ENCODE measurements at regions not wholly inside any gene's neighbourhood (a gene's known extent, or its start where the extent isn't known, plus 50 kb on each side); places are given as distances from the start of the nearest gene placed in this dataset.

DNA sequence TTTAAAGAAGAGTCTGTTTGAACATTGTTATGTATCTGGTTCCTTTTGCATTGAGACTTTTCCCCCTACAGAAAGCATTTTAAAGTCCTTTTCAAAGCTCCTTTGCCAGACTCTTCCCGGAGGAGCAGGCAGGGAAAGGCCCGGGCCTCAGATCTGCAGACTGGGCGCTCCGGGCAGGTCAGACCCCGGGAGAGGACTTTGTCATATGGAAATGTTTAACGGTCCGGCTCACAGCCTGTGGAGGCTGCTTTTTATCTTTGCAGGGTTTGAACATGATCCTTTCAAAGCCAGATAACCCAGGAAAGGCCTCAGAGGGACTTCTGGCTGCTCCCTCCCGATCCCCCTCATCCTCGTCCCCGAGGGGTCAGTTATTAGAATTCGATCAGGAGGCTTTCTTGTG, 82.1 kb upstream of the IRX2 start:
- Mint-ChIP-seq H3K4me3 (no peak overlapping the region), H3K4me1 (no peaks in the 10 kb centered on the region), H3K9me3 (peaks cover 0 to 30% (median 12%) of the 10 kb centered on the region in 7 donors), H3K36me3 (no peaks in the 10 kb centered on the region), H3K27me3 (ENCODE audit: low read depth in 3 of 3) (peaks cover 0 to 2% (median 0%) of the 10 kb centered on the region in 3 donors), H3K27ac (no peak overlapping the region)
- no peaks in the 10 kb centered on the region for H3K4me1 ChIP-seq (ENCODE audit: control insufficient read depth in 1 of 2, insufficient read depth in 2 of 2, low read length in 2 of 2)
- H3K4me2 ChIP-seq (replicated peaks; ENCODE audit: extremely low read depth, low read length, poor library complexity, severe bottlenecking), result no peak overlapping the region
- H3K9ac ChIP-seq (ENCODE audit: insufficient read depth, low read length, poor library complexity, severe bottlenecking), result no peak overlapping the region
- no peaks in the 10 kb centered on the region for H3K36me3 ChIP-seq (replicated peaks in 1 of 2; ENCODE audit: control insufficient read depth in 1 of 2, insufficient read depth in 2 of 2, low read length in 2 of 2)
- H2AFZ ChIP-seq (ENCODE audit: insufficient read depth, low read depth, low read length, poor library complexity, severe bottlenecking), result no peak overlapping the region
- no peaks in the 10 kb centered on the region for H4K20me1 ChIP-seq (ENCODE audit: insufficient read depth, low read length)
- TF ChIP-seq, protein P1, sequence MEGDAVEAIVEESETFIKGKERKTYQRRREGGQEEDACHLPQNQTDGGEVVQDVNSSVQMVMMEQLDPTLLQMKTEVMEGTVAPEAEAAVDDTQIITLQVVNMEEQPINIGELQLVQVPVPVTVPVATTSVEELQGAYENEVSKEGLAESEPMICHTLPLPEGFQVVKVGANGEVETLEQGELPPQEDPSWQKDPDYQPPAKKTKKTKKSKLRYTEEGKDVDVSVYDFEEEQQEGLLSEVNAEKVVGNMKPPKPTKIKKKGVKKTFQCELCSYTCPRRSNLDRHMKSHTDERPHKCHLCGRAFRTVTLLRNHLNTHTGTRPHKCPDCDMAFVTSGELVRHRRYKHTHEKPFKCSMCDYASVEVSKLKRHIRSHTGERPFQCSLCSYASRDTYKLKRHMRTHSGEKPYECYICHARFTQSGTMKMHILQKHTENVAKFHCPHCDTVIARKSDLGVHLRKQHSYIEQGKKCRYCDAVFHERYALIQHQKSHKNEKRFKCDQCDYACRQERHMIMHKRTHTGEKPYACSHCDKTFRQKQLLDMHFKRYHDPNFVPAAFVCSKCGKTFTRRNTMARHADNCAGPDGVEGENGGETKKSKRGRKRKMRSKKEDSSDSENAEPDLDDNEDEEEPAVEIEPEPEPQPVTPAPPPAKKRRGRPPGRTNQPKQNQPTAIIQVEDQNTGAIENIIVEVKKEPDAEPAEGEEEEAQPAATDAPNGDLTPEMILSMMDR (IDR thresholded peaks at IDR 0.05), result no peak
- H3K9me3 ChIP-seq (replicated peaks in 1 of 2; ENCODE audit: control insufficient read depth in 1 of 2, insufficient read depth in 1 of 2, low read length in 2 of 2), result peaks cover 12 to 18% of the 10 kb centered on the region in 2 donors
- no peak for DNase-seq
- H3K27me3 ChIP-seq (ENCODE audit: control insufficient read depth in 2 of 2, insufficient read depth in 2 of 2, low read length in 2 of 2), result no peaks in the 10 kb centered on the region
- WGBS (ENCODE audit: insufficient coverage), result 78% methylated on average over 7 of the region's 11 CpGs
- H3K4me3 ChIP-seq (replicated peaks in 1 of 3; ENCODE audit: low read depth in 2 of 3, low read length in 3 of 3), result no peak overlapping the region
- H3K27ac ChIP-seq (ENCODE audit: low read depth in 1 of 2, low read length in 2 of 2), result no peak overlapping the region
- no peaks in the 10 kb centered on the region for H3K79me2 ChIP-seq (ENCODE audit: insufficient read depth, low read length)
- intact Hi-C loops (cut with micrococcal nuclease), result no loop called here

DNA sequence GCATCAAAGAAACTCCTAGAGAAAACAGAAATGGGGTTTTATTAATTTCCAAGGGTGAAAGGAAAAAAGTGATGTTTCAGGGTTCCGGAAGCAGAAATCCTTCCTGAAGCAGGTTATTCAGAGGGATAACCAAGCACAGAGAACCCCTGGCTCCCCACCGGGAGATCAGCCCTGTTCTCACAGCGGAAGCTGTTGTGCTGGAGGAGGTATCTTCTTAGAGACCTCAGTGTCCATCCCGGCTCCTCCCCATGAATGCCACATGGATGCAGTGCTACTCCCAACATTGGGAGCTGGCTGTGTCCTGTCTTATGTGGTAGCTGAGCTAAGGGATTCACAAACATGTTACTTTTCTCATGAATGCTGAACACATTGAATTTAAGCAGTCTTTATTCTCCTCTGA, 80.9 kb upstream of the IRX2 start:
- Histone ChIP-seq H4K20me1 (ENCODE audit: insufficient read depth, low read length) (no peaks in the 10 kb centered on the region), H3K4me3 (replicated peaks in 1 of 3; ENCODE audit: low read depth in 2 of 3, low read length in 3 of 3) (no peak overlapping the region), H3K9ac (ENCODE audit: insufficient read depth, low read length, poor library complexity, severe bottlenecking) (no peak overlapping the region), H3K79me2 (ENCODE audit: insufficient read depth, low read length) (no peaks in the 10 kb centered on the region), H3K9me3 (replicated peaks in 1 of 2; ENCODE audit: control insufficient read depth in 1 of 2, insufficient read depth in 1 of 2, low read length in 2 of 2) (peaks cover 5 to 18% of the 10 kb centered on the region in 2 donors), H2AFZ (ENCODE audit: insufficient read depth, low read depth, low read length, poor library complexity, severe bottlenecking) (no peak overlapping the region), H3K27me3 (ENCODE audit: control insufficient read depth in 2 of 2, insufficient read depth in 2 of 2, low read length in 2 of 2) (no peaks in the 10 kb centered on the region), H3K4me2 (replicated peaks; ENCODE audit: extremely low read depth, low read length, poor library complexity, severe bottlenecking) (no peak overlapping the region), H3K27ac (ENCODE audit: low read depth in 1 of 2, low read length in 2 of 2) (no peak overlapping the region), H3K4me1 (ENCODE audit: control insufficient read depth in 1 of 2, insufficient read depth in 2 of 2, low read length in 2 of 2) (no peaks in the 10 kb centered on the region), H3K36me3 (replicated peaks in 1 of 2; ENCODE audit: control insufficient read depth in 1 of 2, insufficient read depth in 2 of 2, low read length in 2 of 2) (no peaks in the 10 kb centered on the region)
- intact Hi-C loops (cut with micrococcal nuclease), result no loop called here
- H3K4me3 Mint-ChIP-seq, result no peak overlapping the region
- peaks cover 0 to 26% (median 12%) of the 10 kb centered on the region in 7 donors for H3K9me3 Mint-ChIP-seq
- WGBS (ENCODE audit: insufficient coverage), result 88% methylated on average over 3 of the region's 4 CpGs
- no peak for DNase-seq
- no peaks in the 10 kb centered on the region for H3K27me3 Mint-ChIP-seq (ENCODE audit: low read depth in 3 of 3)
- no peaks in the 10 kb centered on the region for H3K36me3 Mint-ChIP-seq
- H3K4me1 Mint-ChIP-seq, result no peaks in the 10 kb centered on the region
- TF ChIP-seq, protein P1 (IDR thresholded peaks at IDR 0.05), result no peak
- H3K27ac Mint-ChIP-seq, result no peak overlapping the region
